ENCODE measurements at regions not wholly inside any gene's neighbourhood (a gene's known extent, or its start where the extent isn't known, plus 50 kb on each side); places are given as distances from the start of the nearest gene placed in this dataset.

GRCh38 chr3:125670945-125671344, 75.6 kb upstream of the OSBPL11 start:
- TF ChIP-seq CTCF (IDR thresholded peaks at IDR 0.05) (no peak), POLR2A (IDR thresholded peaks at IDR 0.05) (no peak)
